GM19397 (cell line): ENCODE measurements at regions not wholly inside any gene's neighbourhood (a gene's known extent, or its start where the extent isn't known, plus 50 kb on each side); places are given as distances from the start of the nearest gene placed in this dataset.
"Not testable (repeated sequence)": the region's sequence is repeated elsewhere in the genome, so short reads cannot be mapped to it uniquely, and the experiment has no call there.

Experiments
- ATAC-seq: cut with Tn5 transposase; IDR thresholded peaks from one replicate; pipeline ENCODE4 v1.9.1; 2021; ENCODE audit warnings: mild to moderate bottlenecking, moderate library complexity; ENCODE audit not compliant: unreplicated experiment

DNA sequence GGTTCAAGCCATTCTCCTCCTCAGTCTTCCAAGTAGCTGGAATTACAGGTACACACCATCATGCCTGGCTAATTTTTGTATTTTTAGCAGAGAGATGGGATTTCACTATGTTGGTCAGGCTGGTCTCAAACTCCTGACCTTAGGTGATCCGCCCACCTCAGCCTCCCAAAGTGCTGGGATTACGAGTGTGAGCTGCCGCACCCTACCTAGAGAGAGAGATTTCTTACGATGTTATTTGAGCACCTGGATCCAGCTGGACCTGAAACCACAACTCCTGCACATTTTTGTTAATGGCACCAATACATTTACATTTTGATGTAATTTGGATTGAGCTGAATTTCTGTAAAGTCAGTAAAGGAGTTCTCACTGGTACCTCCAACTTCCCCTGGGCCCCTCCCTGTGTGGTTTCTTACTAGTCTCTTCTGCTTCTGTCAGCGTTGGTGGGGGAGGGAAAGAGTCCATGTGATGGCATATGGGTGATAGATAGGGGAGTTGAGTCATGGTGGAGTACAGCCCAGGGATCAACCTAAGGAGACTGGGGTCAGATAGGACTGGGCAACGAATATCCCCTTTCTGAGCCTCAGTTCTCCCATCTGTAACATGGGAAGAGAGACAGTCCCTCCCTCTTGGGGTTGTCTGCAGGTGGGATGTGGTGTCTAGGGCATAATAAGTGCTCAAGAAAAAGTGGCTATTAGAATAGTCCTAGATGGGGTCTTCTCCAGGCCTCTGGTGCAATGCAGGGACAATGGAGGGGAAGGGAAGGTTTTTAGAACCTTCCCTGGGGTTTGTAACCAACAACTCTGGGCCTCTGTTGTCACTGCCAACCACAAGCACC lies 83.3 kb upstream of the MED13L start:
- no peak for ATAC-seq

- ATAC-seq = no peak
Observed at GRCh38 chr12:116361414-116362223, 84.1 kb upstream of the MED13L start.

DNA sequence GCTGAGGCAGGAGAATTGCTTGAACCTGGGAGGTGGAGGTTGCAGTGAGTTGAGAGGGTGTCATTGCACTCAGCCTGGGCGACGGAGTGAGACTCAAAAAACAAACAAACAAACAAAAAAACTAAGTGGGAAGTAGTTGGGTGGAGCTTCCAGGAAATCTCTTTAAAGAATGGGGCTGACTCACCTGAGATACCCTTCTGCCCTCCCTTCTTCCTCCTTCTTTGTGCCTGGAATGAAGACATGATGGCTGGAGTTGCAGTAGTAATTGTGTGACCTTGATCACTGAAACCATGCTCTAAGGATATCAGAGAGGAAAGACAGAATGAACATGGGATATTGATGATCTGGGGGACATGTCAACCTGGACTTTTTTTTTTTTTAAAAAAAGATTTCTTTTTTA lies 87.6 kb upstream of the MED13L start:
- ATAC-seq = no peak

- no peak for ATAC-seq
Observed at GRCh38 chr12:116365606-116366455, 88.3 kb upstream of the MED13L start.

- no peak for ATAC-seq
Observed at GRCh38 chr12:116366456-116366776, 88.9 kb upstream of the MED13L start.

DNA sequence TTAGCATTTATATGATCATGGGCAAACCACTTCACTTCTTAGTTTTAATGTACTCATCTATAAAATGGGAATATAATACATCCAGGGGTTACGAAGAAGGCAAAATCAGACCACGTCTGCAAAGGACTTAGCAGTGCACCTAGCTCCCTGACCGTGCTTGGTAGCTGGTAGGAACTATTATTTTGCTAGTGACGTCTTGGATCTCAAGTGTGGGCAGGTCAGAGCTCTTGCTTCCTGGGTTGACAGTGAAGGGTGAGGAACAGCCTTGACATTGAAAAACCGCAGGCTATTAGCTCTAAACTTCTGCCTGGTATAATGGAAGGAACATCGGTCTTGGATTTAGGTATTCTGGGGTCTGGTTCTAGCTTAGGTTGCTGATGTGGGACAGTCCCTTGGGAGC lies 89.3 kb upstream of the MED13L start:
- ATAC-seq = no peak

DNA sequence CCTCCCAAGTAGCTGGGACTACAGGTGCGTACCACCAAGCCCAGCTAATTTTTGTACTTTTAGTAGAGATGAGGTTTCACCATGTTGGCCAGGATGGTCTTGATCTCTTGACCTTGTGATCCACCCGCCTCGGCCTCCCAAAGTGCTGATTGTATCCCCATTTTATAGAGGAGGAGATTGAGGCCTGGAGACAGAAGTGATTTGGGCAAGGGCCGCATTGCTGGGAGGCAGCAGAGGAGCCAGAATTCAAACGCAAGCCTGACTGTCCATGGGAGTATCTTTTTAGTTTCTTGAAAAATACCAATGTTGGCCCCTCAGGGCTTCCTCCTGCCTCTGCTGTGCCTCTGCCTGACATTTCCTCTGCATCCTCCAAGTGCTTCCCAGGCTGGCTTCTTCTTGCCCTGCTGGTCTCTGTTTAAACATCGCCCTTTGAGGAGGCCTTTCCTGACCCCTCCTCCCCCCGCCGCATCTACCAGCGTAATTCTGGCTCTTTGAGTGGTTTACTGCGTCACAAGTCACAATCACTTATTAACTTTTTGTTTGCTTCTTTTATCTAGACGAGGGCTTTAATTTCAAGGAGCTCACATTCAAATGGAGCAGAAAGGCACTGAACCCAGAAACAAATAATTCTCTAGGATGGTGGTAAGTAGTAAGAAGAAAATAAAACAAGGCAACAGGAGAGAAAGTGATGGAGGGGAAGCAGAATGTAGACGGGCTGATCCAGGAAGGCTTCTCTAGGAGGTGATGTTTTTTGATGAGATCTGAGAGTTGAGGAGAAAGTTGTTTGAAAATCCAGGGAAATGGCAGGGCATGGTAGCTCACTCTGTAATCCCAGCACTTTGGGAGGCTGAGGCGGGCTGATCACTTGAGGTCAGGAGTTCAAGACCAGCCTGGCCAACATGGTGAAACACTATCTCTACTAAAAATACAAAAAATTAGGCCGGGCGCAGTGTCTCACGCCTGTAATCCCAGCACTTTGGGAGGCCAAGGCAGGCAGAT lies 91.0 kb upstream of the MED13L start:
- no peak for ATAC-seq

DNA sequence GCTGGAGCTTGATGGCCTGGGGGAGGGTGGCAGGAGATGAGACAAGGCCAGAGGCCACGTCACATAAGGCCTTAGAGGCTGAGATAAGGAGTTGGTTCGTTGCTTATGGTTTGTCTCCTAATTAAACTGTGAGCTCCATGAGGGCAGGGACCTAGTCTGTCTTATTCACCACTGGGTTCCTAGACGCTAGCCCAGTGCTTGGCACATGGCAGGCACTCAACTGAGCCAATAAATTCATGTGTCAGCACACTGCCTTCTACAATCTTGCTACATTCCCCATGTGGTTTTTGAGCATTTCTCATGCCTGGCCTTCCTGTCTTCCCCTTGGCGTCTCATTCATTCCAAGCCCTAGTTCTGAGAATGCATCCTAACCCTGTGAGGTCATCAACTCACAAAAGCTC lies 92.5 kb upstream of the MED13L start:
- no peak for ATAC-seq

GRCh38 chr12:116370886-116371580 lies 93.5 kb upstream of the MED13L start:
- no peak for ATAC-seq

DNA sequence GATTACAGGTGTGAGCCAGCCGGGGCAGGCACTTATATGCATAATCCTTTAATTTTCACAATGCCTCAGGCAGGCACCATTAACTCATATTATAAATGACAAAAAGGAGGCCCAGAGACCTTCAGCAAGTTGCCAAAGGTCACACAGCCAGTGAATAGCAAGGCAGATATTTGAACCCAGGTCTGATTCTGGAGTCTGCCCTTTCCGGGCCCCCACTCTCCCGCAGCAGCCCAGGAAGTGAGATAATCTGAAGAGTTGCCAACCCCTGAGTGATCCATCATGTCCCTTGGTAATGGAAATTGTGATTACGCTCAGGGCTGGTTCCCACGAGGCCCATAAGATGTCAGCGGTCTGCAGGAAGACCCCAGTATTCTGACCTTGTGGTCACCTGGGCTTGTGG lies 95.3 kb upstream of the MED13L start:
- no peak for ATAC-seq

DNA sequence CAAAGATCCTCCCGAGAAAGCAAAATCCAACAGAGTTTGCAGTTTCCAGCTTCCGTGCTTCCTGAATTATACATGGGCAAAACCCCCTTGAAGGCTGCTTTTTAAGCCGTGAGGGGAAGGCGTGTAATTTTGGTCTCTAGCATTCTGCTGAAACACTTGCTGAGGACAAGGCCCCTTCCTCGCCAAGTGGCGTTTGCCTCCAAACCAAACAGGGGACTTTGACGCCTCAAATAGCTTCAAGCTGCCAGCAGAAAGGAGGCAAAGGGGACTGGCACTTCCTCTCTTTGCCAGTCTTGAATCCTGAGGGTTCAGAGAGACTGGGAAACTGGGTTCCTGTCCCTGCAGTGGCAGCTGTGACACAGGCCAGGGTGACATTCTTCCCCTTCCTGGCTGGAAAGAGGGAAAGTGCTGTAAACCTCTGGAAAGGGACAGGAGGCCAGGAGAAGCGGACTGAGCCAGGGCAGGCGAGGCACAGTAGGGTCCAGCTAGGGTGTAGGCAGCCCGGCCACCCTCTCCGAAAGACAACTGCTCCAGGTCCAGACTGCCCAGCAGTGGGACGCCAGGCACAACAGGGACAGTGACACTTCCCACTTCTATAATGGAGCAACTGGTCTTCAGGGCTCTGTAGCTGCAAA lies 96.2 kb upstream of the MED13L start:
- no peak for ATAC-seq

DNA sequence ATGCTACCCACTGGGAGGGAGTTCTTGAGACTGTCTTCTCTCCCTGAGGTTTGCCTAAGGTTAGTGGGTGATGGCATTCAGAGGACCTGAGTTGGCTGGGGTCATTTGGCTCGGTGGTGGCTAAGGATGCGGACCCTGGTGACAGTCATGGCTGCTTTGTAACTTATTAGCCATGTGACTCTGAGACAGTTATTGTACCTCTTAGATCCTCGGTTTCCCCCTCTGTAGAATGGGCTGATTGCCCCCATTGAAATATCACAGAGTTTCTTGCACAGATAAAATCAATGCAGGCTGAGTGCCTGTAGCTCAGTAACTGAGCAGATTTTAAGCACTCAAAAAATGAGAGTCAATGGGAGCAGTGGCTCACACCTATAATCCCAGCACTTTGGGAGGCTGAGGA lies 96.7 kb upstream of the MED13L start:
- ATAC-seq = no peak

GRCh38 chr12:116375278-116375842 lies 97.9 kb upstream of the MED13L start:
- ATAC-seq = no peak

- ATAC-seq = no peak
Observed at GRCh38 chr12:116376354-116377193, 99.1 kb upstream of the MED13L start.

GRCh38 chr12:116377194-116377571 lies 99.7 kb upstream of the MED13L start:
- ATAC-seq = not testable (repeated sequence)

DNA sequence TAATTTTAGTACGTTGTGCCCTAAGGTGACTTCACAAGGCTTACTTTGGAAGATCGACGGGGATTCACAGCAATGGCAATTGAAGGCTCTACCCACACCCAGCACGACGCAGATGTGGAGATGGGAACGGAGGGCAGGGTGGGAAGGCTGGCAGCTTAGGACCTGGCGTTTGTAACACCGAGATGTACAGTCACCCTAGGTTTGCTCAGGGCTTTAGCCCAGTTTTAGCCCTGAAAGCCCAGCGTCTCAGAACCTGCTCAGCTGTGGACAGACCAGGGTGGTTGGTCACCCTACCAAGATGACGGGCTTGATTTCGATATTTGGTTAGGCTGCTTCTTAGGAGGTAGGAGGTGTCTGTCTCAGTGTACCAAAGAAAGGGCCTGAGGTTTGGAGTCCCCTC lies 100.5 kb upstream of the MED13L start:
- no peak for ATAC-seq

GRCh38 chr12:116380108-116380507 lies 102.6 kb upstream of the MED13L start:
- no peak for ATAC-seq

- ATAC-seq = not testable (repeated sequence)
Observed at GRCh38 chr12:116380740-116381139, 103.2 kb upstream of the MED13L start.
